ENCODE measurements at regions not wholly inside any gene's neighbourhood (a gene's known extent, or its start where the extent isn't known, plus 50 kb on each side); places are given as distances from the start of the nearest gene placed in this dataset.

- TF ChIP-seq, protein P1, sequence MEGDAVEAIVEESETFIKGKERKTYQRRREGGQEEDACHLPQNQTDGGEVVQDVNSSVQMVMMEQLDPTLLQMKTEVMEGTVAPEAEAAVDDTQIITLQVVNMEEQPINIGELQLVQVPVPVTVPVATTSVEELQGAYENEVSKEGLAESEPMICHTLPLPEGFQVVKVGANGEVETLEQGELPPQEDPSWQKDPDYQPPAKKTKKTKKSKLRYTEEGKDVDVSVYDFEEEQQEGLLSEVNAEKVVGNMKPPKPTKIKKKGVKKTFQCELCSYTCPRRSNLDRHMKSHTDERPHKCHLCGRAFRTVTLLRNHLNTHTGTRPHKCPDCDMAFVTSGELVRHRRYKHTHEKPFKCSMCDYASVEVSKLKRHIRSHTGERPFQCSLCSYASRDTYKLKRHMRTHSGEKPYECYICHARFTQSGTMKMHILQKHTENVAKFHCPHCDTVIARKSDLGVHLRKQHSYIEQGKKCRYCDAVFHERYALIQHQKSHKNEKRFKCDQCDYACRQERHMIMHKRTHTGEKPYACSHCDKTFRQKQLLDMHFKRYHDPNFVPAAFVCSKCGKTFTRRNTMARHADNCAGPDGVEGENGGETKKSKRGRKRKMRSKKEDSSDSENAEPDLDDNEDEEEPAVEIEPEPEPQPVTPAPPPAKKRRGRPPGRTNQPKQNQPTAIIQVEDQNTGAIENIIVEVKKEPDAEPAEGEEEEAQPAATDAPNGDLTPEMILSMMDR (IDR thresholded peaks at IDR 0.05), result no peak
- no peak for TF ChIP-seq EZH2 (IDR thresholded peaks at IDR 0.05; ENCODE audit: borderline replicate concordance, insufficient read depth, low read depth, low read length, poor library complexity, severe bottlenecking)
Measured at GRCh38 chr20:55755861-55756260, 249.5 kb downstream of the CBLN4 start.
